Astrocyte of the spinal cord (primary cell): ENCODE measurements at regions not wholly inside any gene's neighbourhood (a gene's known extent, or its start where the extent isn't known, plus 50 kb on each side); places are given as distances from the start of the nearest gene placed in this dataset.
A peak's percentile ranks its signal among the peaks of the same experiment; 100 is the strongest.
"Not testable (repeated sequence)": the region's sequence is repeated elsewhere in the genome, so short reads cannot be mapped to it uniquely, and the experiment has no call there.

Experiments used
- DNase-seq: peaks from one replicate; pipeline ENCODE4 v3.0.0; 2011; ENCODE audit warnings: low read depth, low spot score
- H3K4me3 ChIP-seq: 2 replicates; pipeline ENCODE4 v1.5.1; 2011; ENCODE audit warnings: low read depth, mild to moderate bottlenecking, low read length, moderate library complexity
- CTCF ChIP-seq: IDR thresholded peaks from 2 replicates; pipeline ENCODE4 v1.5.1; 2012; ENCODE audit warnings: low read depth, mild to moderate bottlenecking, low read length, inconsistent platforms
- in situ Hi-C: cut with HindIII; loops from 2 replicates; pipeline ENCODE4 v1.10.0; 2017; ENCODE audit warnings: low sequenced_read_pairs

GRCh38 chr10:81215498-81215897 is 659.5 kb upstream of the NRG3 start:
- in situ Hi-C loops: no loop called here
- no peak for TF ChIP-seq CTCF
- H3K4me3 ChIP-seq: no peak overlapping the region
- DNase-seq: peak; percentile 0

- H3K4me3 ChIP-seq: no peak overlapping the region
- in situ Hi-C loops: no loop called here
- no peak for TF ChIP-seq CTCF
- DNase-seq: no peak
These were observed 658.0 kb upstream of the NRG3 start for GRCh38 chr10:81216949-81217348.

GRCh38 chr10:81218307-81218706 is 656.7 kb upstream of the NRG3 start:
- in situ Hi-C loops: no loop called here
- DNase-seq: no peak
- no peak for TF ChIP-seq CTCF
- H3K4me3 ChIP-seq: no peak overlapping the region

GRCh38 chr10:81219758-81220157 is 655.2 kb upstream of the NRG3 start:
- in situ Hi-C loops: no loop called here
- DNase-seq: no peak
- no peak for TF ChIP-seq CTCF
- no peak overlapping the region for H3K4me3 ChIP-seq

- no peak overlapping the region for H3K4me3 ChIP-seq
- peak; percentile 3 for DNase-seq
- no peak for TF ChIP-seq CTCF
- in situ Hi-C loops: no loop called here
These were observed 626.1 kb upstream of the NRG3 start for GRCh38 chr10:81248886-81249285.

GRCh38 chr10:81251457-81252115 is 623.4 kb upstream of the NRG3 start:
- H3K4me3 ChIP-seq: no peak overlapping the region
- DNase-seq: no peak
- no peak for TF ChIP-seq CTCF
- in situ Hi-C loops: no loop called here

- in situ Hi-C loops, H3K4me3 ChIP-seq, DNase-seq: not testable (repeated sequence)
These were observed 610.0 kb upstream of the NRG3 start for GRCh38 chr10:81264991-81265390.
